RWPE2 (cell line): ENCODE measurements at regions not wholly inside any gene's neighbourhood (a gene's known extent, or its start where the extent isn't known, plus 50 kb on each side); places are given as distances from the start of the nearest gene placed in this dataset.

Experiments
- ATAC-seq: fragments of 200-7000 bp; cut with Tn5 transposase; 3 replicates; pipeline ENCODE4 v1.9.1; 2021; ENCODE audit warnings: low read depth
- DNase-seq: peaks from one replicate; pipeline ENCODE4 v3.0.0-alpha.2; 2020; ENCODE audit warnings: low spot score
- H3K27ac ChIP-seq: fragments of 450-650 bp; 2 replicates; pipeline ENCODE4 v1.5.1; 2017; ENCODE audit warnings: mild to moderate bottlenecking; ENCODE audit not compliant: poor library complexity, severe bottlenecking
- H3K27me3 ChIP-seq: fragments of 250-450 bp; sonication (Bioruptor Pico); 2 replicates; pipeline ENCODE4 v1.5.1; 2021; ENCODE audit warnings: mild to moderate bottlenecking, moderate library complexity; ENCODE audit not compliant: insufficient read depth, poor library complexity, severe bottlenecking
- H3K36me3 ChIP-seq: fragments of 250-450 bp; sonication (Bioruptor Pico); 2 replicates; pipeline ENCODE4 v1.5.1; 2020; ENCODE audit warnings: low read depth, mild to moderate bottlenecking, moderate library complexity
- H3K4me1 ChIP-seq: fragments of 250-450 bp; sonication (Bioruptor Pico); 2 replicates; pipeline ENCODE4 v1.5.1; 2021; ENCODE audit warnings: mild to moderate bottlenecking, moderate library complexity; ENCODE audit not compliant: insufficient read depth, poor library complexity, severe bottlenecking
- H3K4me3 ChIP-seq: fragments of 250-450 bp; sonication (Bioruptor Pico); 2 replicates; pipeline ENCODE4 v1.5.1; 2021; ENCODE audit warnings: mild to moderate bottlenecking, moderate library complexity; ENCODE audit not compliant: severe bottlenecking
- H3K9me3 ChIP-seq: fragments of 250-450 bp; sonication (Bioruptor Pico); 2 replicates; pipeline ENCODE4 v1.5.1; 2021; ENCODE audit warnings: mild to moderate bottlenecking, moderate library complexity; ENCODE audit not compliant: severe bottlenecking
- TF ChIP-seq, protein P1 (sequence below): fragments of 450-650 bp; IDR thresholded peaks from one replicate; pipeline ENCODE4 v1.5.1; 2017; ENCODE audit warnings: mild to moderate bottlenecking, moderate library complexity; ENCODE audit not compliant: poor library complexity, severe bottlenecking

DNA sequence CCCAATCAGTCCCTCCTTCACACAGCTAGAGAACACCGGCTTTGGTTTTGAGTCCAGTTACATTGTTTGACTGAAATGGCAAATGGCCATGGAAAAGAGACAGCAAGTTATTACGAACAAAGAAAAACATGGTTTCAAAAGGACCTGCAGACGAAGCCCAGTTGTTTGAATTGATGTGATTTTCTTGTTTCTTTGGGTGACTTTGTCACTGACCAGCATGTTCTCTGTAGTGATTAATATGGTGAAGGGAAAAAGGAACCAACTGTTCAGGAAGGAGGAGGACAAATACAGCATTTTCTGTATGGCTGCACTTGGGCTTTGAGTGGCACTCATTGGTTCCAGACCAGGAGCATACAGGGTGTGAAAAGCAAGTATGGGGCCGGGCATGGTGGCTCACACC lies 217.4 kb upstream of the TPM1 start:
- no peaks in the 10 kb centered on the region for H3K27me3 ChIP-seq
- H3K4me3 ChIP-seq: no peak overlapping the region
- DNase-seq (no peak), ATAC-seq (no peak)
- peak overlapping the region; percentile 56 for H3K27ac ChIP-seq
- peaks cover 11% of the 10 kb centered on the region for H3K4me1 ChIP-seq
- H3K9me3 ChIP-seq: no peaks in the 10 kb centered on the region
- TF ChIP-seq, protein P1, sequence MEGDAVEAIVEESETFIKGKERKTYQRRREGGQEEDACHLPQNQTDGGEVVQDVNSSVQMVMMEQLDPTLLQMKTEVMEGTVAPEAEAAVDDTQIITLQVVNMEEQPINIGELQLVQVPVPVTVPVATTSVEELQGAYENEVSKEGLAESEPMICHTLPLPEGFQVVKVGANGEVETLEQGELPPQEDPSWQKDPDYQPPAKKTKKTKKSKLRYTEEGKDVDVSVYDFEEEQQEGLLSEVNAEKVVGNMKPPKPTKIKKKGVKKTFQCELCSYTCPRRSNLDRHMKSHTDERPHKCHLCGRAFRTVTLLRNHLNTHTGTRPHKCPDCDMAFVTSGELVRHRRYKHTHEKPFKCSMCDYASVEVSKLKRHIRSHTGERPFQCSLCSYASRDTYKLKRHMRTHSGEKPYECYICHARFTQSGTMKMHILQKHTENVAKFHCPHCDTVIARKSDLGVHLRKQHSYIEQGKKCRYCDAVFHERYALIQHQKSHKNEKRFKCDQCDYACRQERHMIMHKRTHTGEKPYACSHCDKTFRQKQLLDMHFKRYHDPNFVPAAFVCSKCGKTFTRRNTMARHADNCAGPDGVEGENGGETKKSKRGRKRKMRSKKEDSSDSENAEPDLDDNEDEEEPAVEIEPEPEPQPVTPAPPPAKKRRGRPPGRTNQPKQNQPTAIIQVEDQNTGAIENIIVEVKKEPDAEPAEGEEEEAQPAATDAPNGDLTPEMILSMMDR: no peak
- no peaks in the 10 kb centered on the region for H3K36me3 ChIP-seq

- Histone ChIP-seq H3K36me3 (no peaks in the 10 kb centered on the region), H3K4me1 (peaks cover 11% of the 10 kb centered on the region), H3K27me3 (no peaks in the 10 kb centered on the region), H3K9me3 (no peaks in the 10 kb centered on the region), H3K27ac (no peak overlapping the region), H3K4me3 (no peak overlapping the region)
- DNase-seq (no peak), ATAC-seq (no peak)
- TF ChIP-seq, protein P1: no peak
Measured at GRCh38 chr15:62826561-62826960, 216.0 kb upstream of the TPM1 start.

GRCh38 chr15:62828364-62828763 lies 214.2 kb upstream of the TPM1 start:
- peaks cover 11% of the 10 kb centered on the region for H3K4me1 ChIP-seq
- DNase-seq (no peak), ATAC-seq (no peak)
- H3K4me3 ChIP-seq: no peak overlapping the region
- H3K36me3 ChIP-seq: no peaks in the 10 kb centered on the region
- no peak overlapping the region for H3K27ac ChIP-seq
- H3K27me3 ChIP-seq: no peaks in the 10 kb centered on the region
- H3K9me3 ChIP-seq: no peaks in the 10 kb centered on the region
- TF ChIP-seq, protein P1: no peak

GRCh38 chr15:62832231-62832630 lies 210.3 kb upstream of the TPM1 start:
- DNase-seq (no peak), ATAC-seq (no peak)
- Histone ChIP-seq H3K27ac (no peak overlapping the region), H3K4me3 (no peak overlapping the region), H3K36me3 (no peaks in the 10 kb centered on the region), H3K4me1 (no peaks in the 10 kb centered on the region), H3K9me3 (no peaks in the 10 kb centered on the region), H3K27me3 (no peaks in the 10 kb centered on the region)
- TF ChIP-seq, protein P1: no peak

- Histone ChIP-seq H3K27me3 (no peaks in the 10 kb centered on the region), H3K4me3 (no peak overlapping the region), H3K9me3 (no peaks in the 10 kb centered on the region), H3K27ac (no peak overlapping the region), H3K4me1 (no peaks in the 10 kb centered on the region), H3K36me3 (no peaks in the 10 kb centered on the region)
- TF ChIP-seq, protein P1: no peak
- DNase-seq (no peak), ATAC-seq (no peak)
Measured at GRCh38 chr15:62833646-62834045, 208.9 kb upstream of the TPM1 start.
